ENCODE measurements at regions not wholly inside any gene's neighbourhood (a gene's known extent, or its start where the extent isn't known, plus 50 kb on each side); places are given as distances from the start of the nearest gene placed in this dataset.
A peak's percentile ranks its signal among the peaks of the same experiment; 100 is the strongest.

DNA sequence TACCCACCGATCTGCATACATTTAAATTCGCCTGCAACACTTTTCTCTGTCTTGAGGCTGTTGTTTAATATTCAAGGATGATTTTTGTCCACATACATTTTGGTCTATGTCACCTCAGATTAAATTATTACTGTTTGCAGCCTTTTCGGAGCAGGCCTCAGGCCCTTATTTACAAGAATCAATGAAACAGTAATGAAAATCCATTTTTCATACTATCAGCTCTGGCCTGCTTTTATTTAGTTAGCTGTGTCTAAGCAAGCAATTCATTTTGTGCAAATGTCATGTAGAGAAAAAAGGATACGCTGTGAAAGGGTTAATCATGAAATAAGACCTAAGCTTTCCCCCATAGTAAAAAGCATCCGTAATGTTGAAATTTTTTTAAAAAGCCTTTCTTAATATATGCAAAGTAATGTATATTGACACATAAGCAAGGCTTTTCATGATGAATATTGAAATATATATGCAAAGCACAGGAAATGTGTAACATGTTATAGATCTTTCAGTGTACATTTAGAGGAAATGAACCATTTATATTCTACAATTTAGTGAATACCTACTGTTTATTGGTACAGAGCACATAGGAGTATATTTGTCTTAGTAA is 1135.3 kb upstream of the ZEB2 start:
- intact Hi-C loops (cut with micrococcal nuclease; ENCODE audit: unreplicated experiment) = loop anchor here (2.0 to 10.0 kb wide), 4 partner anchors 97 to 1338 kb away; no protein-coding TSS in a partner anchor
- DNase-seq (ENCODE audit: low spot score) = peak; percentile 92
- Histone ChIP-seq H3K9me3 (ENCODE audit: low read depth, low read length, poor library complexity, severe bottlenecking) (no peaks in the 10 kb centered on the region), H3K27ac (ENCODE audit: low read depth, low read length, poor library complexity, severe bottlenecking) (peak overlapping the region; percentile 83), H3K4me3 (ENCODE audit: low read depth, low read length, poor library complexity, severe bottlenecking) (no peak overlapping the region), H3K4me1 (ENCODE audit: insufficient read depth, low read length, poor library complexity, severe bottlenecking) (peaks cover 59% of the 10 kb centered on the region), H3K27me3 (replicated peaks; ENCODE audit: insufficient read depth, low read depth, low read length, poor library complexity) (no peaks in the 10 kb centered on the region), H3K36me3 (ENCODE audit: insufficient read depth, low read length, poor library complexity, severe bottlenecking) (no peaks in the 10 kb centered on the region)
- TF ChIP-seq, protein P1, sequence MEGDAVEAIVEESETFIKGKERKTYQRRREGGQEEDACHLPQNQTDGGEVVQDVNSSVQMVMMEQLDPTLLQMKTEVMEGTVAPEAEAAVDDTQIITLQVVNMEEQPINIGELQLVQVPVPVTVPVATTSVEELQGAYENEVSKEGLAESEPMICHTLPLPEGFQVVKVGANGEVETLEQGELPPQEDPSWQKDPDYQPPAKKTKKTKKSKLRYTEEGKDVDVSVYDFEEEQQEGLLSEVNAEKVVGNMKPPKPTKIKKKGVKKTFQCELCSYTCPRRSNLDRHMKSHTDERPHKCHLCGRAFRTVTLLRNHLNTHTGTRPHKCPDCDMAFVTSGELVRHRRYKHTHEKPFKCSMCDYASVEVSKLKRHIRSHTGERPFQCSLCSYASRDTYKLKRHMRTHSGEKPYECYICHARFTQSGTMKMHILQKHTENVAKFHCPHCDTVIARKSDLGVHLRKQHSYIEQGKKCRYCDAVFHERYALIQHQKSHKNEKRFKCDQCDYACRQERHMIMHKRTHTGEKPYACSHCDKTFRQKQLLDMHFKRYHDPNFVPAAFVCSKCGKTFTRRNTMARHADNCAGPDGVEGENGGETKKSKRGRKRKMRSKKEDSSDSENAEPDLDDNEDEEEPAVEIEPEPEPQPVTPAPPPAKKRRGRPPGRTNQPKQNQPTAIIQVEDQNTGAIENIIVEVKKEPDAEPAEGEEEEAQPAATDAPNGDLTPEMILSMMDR (conservative IDR thresholded peaks at IDR 0.05; ENCODE audit: low read depth, low read length) = no peak
- no peak for TF ChIP-seq EZH2 (IDR thresholded peaks at IDR 0.05; ENCODE audit: borderline replicate concordance, low read depth, low read length, poor library complexity, severe bottlenecking)
- POLR2A ChIA-PET (ENCODE audit: low non-redundant PET) = no interaction called here
- CTCF ChIA-PET = no interaction called here
- no TSS peak for BruUV-seq (replicated peaks)

DNA sequence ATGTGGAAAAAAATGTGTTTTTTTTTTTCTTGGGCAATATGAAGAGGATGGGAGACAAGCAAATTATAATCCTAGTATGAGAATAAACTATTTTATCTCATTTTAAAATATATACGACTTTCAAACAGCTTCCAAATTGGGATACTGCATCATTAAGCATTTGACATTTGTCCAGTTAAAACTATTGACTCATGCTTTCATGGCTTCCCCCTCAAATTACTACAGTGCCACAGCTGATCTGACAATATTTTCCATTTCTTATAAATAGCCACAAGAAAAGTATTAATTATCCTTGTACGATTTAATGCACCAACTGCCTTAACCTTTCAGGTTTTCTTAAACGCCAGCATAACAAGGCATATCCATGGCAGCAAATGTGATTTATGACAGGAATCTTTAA is 1134.8 kb upstream of the ZEB2 start:
- Histone ChIP-seq H3K9me3 (ENCODE audit: low read depth, low read length, poor library complexity, severe bottlenecking) (no peaks in the 10 kb centered on the region), H3K36me3 (ENCODE audit: insufficient read depth, low read length, poor library complexity, severe bottlenecking) (no peaks in the 10 kb centered on the region), H3K4me3 (ENCODE audit: low read depth, low read length, poor library complexity, severe bottlenecking) (no peak overlapping the region), H3K27ac (ENCODE audit: low read depth, low read length, poor library complexity, severe bottlenecking) (peak overlapping the region; percentile 83), H3K4me1 (ENCODE audit: insufficient read depth, low read length, poor library complexity, severe bottlenecking) (peaks cover 59% of the 10 kb centered on the region), H3K27me3 (replicated peaks; ENCODE audit: insufficient read depth, low read depth, low read length, poor library complexity) (no peaks in the 10 kb centered on the region)
- no peak for DNase-seq (ENCODE audit: low spot score)
- TF ChIP-seq EZH2 (IDR thresholded peaks at IDR 0.05; ENCODE audit: borderline replicate concordance, low read depth, low read length, poor library complexity, severe bottlenecking) = no peak
- TF ChIP-seq, protein P1 (conservative IDR thresholded peaks at IDR 0.05; ENCODE audit: low read depth, low read length) = no peak
- CTCF ChIA-PET = no interaction called here
- intact Hi-C loops (cut with micrococcal nuclease; ENCODE audit: unreplicated experiment) = loop anchor here (2.0 to 10.0 kb wide), 4 partner anchors 98 to 1337 kb away; no protein-coding TSS in a partner anchor
- POLR2A ChIA-PET (ENCODE audit: low non-redundant PET) = no interaction called here
- no TSS peak for BruUV-seq (replicated peaks)

GRCh38 chr2:145654156-145654555 is 1134.2 kb upstream of the ZEB2 start:
- peak overlapping the region; percentile 83 for H3K27ac ChIP-seq (ENCODE audit: low read depth, low read length, poor library complexity, severe bottlenecking)
- no peaks in the 10 kb centered on the region for H3K27me3 ChIP-seq (replicated peaks; ENCODE audit: insufficient read depth, low read depth, low read length, poor library complexity)
- ChIA-PET POLR2A (ENCODE audit: low non-redundant PET) (no interaction called here), CTCF (no interaction called here)
- peaks cover 59% of the 10 kb centered on the region for H3K4me1 ChIP-seq (ENCODE audit: insufficient read depth, low read length, poor library complexity, severe bottlenecking)
- BruUV-seq (replicated peaks) = no TSS peak
- TF ChIP-seq, protein P1 (conservative IDR thresholded peaks at IDR 0.05; ENCODE audit: low read depth, low read length) = no peak
- TF ChIP-seq EZH2 (IDR thresholded peaks at IDR 0.05; ENCODE audit: borderline replicate concordance, low read depth, low read length, poor library complexity, severe bottlenecking) = no peak
- intact Hi-C loops (cut with micrococcal nuclease; ENCODE audit: unreplicated experiment) = loop anchor here (2.0 to 10.0 kb wide), 2 partner anchors 109 to 661 kb away; no protein-coding TSS in a partner anchor
- no peaks in the 10 kb centered on the region for H3K36me3 ChIP-seq (ENCODE audit: insufficient read depth, low read length, poor library complexity, severe bottlenecking)
- H3K4me3 ChIP-seq (ENCODE audit: low read depth, low read length, poor library complexity, severe bottlenecking) = no peak overlapping the region
- no peak for DNase-seq (ENCODE audit: low spot score)
- H3K9me3 ChIP-seq (ENCODE audit: low read depth, low read length, poor library complexity, severe bottlenecking) = no peaks in the 10 kb centered on the region
